ENCODE measurements at regions not wholly inside any gene's neighbourhood (a gene's known extent, or its start where the extent isn't known, plus 50 kb on each side); places are given as distances from the start of the nearest gene placed in this dataset.

DNA sequence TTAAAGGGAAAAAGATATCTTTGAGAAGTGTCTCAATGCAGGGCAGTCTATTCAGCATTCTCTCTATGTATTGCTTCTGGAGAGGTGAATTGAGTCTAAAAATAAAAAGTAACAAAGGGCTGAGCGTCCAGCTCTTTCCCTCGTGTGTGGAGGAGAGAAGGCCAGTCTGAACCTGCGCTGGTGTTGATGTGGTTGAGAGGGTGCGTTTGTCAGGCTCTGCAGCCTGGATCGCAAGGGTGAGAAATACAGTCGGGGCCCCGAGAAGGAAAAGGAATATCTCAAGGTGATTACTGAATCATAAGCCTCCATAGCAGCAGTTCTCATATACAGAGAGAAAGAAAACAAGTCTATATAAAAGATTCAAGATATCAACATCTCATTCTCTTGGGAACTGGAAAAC, 494.1 kb upstream of the MDFIC2 start:
- TF ChIP-seq, protein P1, sequence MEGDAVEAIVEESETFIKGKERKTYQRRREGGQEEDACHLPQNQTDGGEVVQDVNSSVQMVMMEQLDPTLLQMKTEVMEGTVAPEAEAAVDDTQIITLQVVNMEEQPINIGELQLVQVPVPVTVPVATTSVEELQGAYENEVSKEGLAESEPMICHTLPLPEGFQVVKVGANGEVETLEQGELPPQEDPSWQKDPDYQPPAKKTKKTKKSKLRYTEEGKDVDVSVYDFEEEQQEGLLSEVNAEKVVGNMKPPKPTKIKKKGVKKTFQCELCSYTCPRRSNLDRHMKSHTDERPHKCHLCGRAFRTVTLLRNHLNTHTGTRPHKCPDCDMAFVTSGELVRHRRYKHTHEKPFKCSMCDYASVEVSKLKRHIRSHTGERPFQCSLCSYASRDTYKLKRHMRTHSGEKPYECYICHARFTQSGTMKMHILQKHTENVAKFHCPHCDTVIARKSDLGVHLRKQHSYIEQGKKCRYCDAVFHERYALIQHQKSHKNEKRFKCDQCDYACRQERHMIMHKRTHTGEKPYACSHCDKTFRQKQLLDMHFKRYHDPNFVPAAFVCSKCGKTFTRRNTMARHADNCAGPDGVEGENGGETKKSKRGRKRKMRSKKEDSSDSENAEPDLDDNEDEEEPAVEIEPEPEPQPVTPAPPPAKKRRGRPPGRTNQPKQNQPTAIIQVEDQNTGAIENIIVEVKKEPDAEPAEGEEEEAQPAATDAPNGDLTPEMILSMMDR (conservative IDR thresholded peaks at IDR 0.05; ENCODE audit: low read depth, low read length) = no peak
- no peak for TF ChIP-seq EZH2 (IDR thresholded peaks at IDR 0.05; ENCODE audit: borderline replicate concordance, low read depth, low read length, poor library complexity, severe bottlenecking)
